Stimulated activated CD4-positive, alpha-beta T cell treated with anti-CD3 and anti-CD28 coated beads, Interleukin-2, amount 100 ng/mL, for 48 hours (primary cell): ENCODE measurements at regions not wholly inside any gene's neighbourhood (a gene's known extent, or its start where the extent isn't known, plus 50 kb on each side); places are given as distances from the start of the nearest gene placed in this dataset.
"Not testable (repeated sequence)": the region's sequence is repeated elsewhere in the genome, so short reads cannot be mapped to it uniquely, and the experiment has no call there.

Experiments
- DNase-seq, 2 donors: peaks; one replicate each; pipeline ENCODE4 v3.0.0-alpha.2; 2020

GRCh38 chr15:70602834-70603560 is 160.4 kb downstream of the UACA start:
- no peak for DNase-seq

DNA sequence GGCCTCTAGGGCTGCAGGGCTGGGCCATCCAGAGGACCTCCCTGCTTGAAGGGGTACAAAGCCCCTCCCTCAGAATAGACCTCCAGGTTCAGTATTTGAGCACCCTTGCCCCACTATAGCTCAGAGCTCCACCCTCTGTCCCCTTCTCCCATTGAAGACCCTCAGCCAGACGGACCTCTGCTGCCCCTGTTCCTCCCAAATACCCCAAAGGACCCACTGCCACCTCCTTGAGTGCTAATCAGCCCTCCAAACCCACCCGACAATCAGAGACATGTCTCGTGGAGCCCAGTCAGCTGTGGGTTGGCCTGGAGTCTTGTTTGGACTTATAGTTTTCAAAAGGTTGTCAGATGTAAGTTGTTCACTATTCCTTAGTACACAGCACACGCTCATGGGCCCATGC is 161.1 kb downstream of the UACA start:
- no peak for DNase-seq

DNA sequence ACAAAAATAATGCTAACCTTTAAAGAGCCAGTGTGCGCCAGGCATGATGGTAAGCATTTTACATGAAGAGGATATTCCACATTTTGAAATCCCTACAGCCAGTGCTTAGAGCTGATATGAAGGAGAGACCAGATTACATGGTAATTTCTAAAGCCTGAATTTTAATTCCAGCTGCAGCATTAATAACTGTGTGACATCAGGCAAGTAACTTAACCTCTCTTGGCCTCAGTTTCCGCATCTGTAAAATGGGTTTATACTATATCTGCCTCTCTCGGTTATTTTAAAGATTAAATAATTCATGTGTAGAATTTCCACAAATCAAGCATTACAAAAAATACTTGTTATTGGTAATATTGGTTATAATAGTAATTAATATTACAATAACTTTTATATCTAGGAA is 165.4 kb downstream of the UACA start:
- DNase-seq: no peak

- DNase-seq: no peak
These were observed 166.2 kb downstream of the UACA start for GRCh38 chr15:70597056-70597603.

DNA sequence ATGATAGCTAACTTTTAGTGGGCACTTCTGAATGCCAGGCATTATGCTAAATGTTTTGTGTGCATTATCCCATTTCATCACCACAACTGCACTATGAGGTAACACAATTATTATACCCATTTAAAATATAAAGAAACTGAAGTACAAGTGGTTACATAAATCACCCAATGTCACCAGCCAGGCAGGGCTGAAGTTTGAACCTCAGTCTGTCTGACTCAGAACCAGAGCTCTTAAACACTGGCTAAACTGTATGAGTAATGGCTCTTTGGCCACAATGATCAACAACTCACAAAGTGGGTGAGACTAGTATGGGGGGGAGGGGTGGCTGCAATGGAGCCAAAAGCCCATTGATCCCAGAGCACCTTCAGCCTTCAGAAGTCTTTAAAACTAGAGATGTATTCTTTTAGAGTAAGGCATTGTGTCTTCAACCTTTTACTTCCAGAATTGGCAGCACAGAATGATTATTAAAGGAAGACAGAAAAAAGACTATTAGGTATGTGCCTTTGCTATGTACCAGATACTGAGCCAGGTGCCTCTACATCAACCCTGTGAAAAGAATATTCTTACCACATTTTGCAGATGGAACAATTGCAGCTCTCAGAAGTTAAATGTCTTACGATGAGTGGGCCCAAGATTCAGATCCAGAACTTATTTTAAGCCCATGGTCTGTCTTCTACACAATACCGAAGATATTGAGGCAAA is 166.9 kb downstream of the UACA start:
- DNase-seq: no peak

GRCh38 chr15:70593795-70594194 is 169.6 kb downstream of the UACA start:
- DNase-seq: no peak

- no peak for DNase-seq
These were observed 173.6 kb downstream of the UACA start for GRCh38 chr15:70589728-70590127.

GRCh38 chr15:70589221-70589620 is 174.1 kb downstream of the UACA start:
- no peak for DNase-seq

DNA sequence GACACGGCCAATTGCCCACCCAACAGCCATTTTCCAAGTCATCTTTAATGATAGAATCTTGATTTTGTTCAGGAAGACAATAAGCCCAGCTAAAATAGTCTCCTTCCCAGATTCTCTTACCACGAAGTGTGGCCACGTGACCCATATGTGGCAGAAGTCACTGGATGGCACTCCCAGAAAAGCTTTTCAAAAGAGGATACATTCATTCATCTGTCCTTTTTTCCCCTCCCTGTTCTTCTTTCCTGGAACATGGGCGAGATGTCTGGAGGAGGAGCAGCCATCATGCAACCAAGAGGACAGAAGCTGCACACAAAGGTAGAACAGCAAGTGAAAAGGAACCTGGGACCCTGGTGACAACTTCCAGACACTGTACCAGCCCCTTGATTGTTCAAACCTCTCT is 174.7 kb downstream of the UACA start:
- DNase-seq: no peak

- no peak for DNase-seq
These were observed 175.3 kb downstream of the UACA start for GRCh38 chr15:70587896-70588567.

DNA sequence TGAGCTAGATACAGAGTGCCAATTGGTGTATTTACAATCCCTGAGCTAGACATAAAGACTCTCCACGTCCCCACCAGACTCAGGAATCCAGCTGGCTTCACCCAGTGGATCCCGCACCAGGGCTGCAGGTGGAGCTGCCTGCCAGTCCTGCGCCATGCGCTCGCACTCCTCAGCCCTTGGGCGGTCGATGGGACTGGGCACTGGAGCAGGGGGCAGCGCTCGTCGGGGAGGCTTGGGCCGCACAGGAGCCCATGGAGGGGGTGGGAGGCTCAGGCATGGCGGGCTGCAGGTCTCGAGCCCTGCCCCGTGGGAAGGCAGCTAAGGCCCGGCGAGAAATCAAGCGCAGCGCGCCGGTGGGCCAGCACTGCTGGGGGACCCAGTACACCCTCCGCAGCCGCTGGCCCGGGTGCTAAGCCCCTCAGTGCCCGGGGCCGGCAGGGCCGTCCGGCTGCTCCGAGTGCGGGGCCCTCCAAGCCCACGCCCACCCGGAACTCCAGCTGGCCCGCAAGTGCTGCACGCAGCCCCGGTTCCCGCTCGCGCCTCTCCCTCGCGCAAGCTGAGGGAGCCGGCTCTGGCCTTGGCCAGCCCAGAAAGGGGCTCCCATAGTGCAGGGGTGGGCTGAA is 176.2 kb downstream of the UACA start:
- DNase-seq: not testable (repeated sequence)

GRCh38 chr15:70586241-70586640 is 177.1 kb downstream of the UACA start:
- no peak for DNase-seq

DNA sequence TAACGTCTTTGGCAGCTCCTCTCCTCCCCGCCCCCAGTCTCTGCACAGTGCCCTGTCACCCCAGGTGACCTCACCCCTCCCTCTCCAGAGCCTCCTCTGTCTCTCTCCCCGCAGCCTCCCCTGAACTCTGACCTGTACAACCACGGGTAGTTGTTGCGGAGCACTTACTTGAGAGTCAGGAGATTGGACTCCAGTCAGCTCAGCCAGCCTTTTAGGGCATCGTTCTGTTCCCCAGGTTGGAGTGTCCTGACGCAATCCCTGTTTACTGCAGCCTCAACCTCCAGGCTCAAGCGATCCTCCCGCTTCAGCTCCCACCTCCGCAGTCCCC is 177.7 kb downstream of the UACA start:
- DNase-seq: no peak

GRCh38 chr15:70584838-70585706 is 178.3 kb downstream of the UACA start:
- peak; percentile 40 to 58 for DNase-seq

DNA sequence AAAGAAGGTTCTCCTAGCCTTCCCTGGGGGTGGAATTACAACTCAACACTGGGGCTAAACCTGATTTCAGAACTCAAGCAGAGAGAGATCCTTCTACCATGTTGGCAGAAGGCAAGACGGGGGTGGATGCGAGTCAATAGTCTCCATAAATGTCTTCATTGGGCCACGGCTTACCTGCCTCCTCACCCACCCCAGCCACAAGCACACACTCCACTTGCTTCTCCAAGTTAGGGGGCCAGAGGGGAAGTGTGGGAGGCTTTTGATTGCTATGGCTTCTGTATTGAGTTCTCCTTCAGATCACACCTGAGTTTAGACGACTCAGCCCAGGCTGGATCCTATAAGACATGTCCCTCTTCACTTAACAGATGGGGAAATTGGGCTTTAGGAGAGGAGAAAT is 178.9 kb downstream of the UACA start:
- no peak for DNase-seq

DNA sequence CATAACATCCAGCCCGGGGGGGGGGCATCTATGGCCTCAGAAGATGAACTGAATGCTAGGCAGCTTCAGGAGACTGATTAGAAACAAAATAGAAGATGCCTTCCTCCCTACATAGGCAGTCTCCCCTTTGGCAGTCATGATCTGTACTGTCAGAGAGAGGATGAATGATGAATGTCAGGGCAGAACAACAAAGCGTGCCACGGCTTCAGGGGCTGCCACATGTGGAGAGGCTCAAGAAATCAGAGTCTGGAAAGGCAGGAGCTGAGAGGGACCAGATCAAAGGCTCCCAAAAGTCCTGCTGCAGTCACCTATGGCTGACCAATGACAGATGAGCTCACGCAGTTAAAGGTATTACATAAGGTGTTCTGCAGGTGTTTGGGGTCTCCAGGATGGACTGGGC is 180.4 kb downstream of the UACA start:
- no peak for DNase-seq

DNA sequence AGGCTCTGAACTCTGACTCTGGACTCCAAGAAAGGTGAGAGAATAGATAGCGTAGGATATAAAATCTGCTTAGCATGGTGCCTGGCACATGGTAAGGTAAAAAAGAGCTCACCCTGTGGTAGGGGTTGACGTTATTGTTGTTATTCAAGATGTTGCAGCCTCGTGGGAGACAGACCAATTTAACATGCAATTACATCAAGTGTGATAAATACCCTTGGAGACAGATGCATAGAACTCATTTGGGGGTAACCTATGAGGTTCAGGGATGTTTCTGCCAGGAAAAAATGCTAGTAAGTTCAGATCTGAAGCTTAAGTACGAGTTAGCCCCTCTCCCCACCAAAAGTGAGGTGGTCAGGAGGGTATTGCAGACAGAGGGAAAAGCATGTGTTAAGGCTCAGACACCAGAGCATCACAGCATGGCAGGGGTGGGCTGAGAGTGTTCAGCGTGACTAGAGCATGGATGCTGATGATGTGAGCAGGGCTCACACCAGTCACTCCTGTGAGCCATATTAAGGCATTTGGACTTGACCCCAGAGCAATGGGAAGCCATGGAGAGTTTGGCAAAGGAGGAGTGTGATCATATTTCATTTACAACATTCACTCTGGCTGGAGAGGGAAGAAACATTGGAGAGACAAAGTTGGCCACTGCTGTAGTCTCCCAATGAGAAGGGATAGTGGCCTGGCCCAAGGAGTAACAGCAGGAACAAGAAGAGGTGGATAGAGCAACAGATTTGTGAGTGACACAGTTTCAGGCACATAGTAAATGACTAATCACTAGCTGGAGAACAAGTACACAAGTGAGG is 181.0 kb downstream of the UACA start:
- DNase-seq: no peak

- no peak for DNase-seq
These were observed 182.4 kb downstream of the UACA start for GRCh38 chr15:70580958-70581357.

GRCh38 chr15:70580286-70580685 is 183.1 kb downstream of the UACA start:
- no peak for DNase-seq

GRCh38 chr15:70579766-70580165 is 183.6 kb downstream of the UACA start:
- DNase-seq: no peak

GRCh38 chr15:70578196-70578595 is 185.2 kb downstream of the UACA start:
- DNase-seq: no peak

- DNase-seq: no peak
These were observed 186.7 kb downstream of the UACA start for GRCh38 chr15:70576696-70577095.
